HG03378 (cell line): ENCODE measurements at regions not wholly inside any gene's neighbourhood (a gene's known extent, or its start where the extent isn't known, plus 50 kb on each side); places are given as distances from the start of the nearest gene placed in this dataset.
"Not testable (repeated sequence)": the region's sequence is repeated elsewhere in the genome, so short reads cannot be mapped to it uniquely, and the experiment has no call there.

ENCODE experiments used
- ATAC-seq: cut with Tn5 transposase; IDR thresholded peaks from one replicate; pipeline ENCODE4 v1.9.1; 2021; ENCODE audit warnings: mild to moderate bottlenecking, moderate library complexity; ENCODE audit not compliant: unreplicated experiment

DNA sequence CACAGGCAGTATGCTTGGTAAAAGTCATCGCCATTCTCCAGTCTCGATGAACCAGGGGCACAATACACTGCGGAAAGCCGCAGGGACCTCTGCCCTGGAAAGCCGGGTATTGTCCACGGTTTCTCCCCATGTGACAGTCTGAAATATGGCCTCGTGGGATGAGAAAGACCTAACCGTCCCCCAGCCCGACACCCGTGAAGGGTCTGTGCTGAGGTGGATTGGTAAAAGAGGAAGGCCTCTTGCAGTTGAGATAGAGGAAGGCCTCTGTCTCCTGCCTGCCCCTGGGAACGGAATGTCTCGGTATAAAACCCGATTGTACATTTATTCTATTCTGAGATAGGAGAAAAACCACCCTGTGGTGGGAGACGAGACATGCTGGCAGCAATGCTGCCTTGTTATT, 149.1 kb downstream of the TMEM121 start:
- ATAC-seq, result not testable (repeated sequence)

DNA sequence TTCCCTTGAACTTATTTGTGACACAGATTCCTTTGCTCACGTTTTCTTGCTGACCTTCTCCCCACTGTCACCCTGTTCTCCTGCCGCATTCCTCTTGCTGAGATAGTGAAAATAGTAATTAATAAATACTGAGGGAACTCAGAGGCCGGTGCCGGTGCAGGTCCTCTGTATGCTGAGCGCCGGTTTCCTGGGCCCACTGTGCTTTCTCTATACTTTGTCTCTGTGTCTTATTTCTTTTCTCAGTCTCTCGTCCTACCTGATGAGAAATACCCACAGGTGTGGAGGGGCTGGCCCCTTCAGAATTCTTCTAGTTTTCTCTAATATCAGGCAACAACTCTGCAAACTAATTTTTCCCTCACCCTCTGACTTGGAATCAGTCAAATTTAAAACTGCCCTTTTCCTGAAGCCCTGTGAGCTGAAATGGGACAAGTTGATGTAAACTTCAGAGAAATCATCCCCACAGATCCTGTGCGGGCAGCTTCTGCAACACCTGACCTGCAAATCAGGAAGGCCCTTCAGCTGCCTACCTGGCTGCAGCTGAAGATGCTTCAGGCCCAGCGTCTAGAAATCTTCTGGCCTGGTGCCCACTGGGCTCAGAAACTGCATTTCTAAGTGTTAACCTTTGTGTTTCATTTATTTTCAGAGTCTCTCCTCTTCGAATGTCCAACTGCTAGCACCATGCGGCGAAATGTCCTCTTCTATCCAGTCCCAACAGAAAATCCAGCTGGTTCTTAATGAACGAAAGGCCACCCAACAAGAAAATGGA, 149.7 kb downstream of the TMEM121 start:
- not testable (repeated sequence) for ATAC-seq

DNA sequence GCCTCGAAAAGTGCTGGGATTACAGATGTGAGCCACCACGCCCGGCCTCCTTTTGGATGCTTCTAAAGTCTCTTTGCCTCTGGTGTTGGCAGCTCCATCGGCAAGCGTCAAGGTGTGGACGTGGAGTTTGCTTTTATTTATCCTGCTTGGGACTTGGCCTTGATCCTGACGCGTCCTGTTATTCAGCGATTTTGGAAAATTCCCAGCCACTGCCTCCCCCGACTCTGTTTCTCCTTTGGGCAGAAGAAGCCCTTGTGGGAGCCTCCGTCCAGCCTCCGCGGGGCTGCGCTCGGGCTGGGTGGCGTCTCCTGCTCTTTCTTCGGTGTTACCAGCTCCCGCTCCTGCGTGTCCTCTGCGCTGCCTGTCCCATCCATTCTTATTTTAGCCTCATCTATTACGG, 151.7 kb downstream of the TMEM121 start:
- ATAC-seq, result not testable (repeated sequence)

DNA sequence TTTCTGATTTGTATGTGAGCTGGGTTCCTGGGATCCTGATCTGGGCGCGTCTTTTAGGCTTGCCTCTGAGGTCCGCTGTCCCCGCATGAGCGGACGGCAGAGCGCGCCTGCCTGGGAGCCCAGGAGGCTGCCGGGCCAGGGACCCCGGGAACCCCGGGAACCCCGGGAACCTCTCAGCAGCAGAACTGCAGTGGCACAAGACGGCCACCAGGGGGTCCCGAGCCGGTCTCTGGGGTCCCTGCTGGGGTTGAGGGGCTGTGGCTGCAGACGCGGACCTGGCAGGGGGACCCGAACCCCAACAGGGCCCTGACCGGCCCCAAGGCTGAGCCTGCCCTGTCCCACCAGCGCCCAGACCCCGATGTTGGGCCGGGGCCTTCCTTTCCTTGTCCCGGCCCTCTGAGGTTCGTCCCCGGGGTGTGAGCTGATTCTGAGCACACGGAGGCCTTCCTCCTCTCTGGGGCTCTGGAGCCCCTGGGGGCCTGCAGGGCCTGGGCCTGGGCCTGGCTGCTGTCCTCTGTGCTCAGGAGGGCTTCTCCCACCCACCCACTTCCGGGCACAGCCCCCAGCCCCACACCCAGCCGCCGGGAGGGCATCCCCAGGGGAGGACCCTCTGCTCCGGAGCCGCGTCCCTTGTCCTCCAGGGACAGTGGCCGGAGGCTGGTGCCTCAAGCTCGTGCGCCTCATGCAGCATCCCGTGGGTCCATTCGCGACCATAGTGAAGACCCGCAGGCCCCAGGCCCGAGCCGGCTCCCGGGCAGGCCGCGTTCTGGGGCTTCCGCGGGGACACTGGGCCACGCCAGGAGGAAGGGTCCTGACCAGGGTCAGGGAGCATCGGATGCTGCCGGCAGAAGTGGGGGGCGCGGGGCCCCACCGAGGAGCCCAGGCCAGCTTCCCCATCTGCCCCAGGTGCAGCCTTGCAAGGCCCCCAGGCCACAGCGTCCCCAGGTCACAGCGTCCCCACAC, 152.9 kb downstream of the TMEM121 start:
- ATAC-seq, result peak; percentile 2

DNA sequence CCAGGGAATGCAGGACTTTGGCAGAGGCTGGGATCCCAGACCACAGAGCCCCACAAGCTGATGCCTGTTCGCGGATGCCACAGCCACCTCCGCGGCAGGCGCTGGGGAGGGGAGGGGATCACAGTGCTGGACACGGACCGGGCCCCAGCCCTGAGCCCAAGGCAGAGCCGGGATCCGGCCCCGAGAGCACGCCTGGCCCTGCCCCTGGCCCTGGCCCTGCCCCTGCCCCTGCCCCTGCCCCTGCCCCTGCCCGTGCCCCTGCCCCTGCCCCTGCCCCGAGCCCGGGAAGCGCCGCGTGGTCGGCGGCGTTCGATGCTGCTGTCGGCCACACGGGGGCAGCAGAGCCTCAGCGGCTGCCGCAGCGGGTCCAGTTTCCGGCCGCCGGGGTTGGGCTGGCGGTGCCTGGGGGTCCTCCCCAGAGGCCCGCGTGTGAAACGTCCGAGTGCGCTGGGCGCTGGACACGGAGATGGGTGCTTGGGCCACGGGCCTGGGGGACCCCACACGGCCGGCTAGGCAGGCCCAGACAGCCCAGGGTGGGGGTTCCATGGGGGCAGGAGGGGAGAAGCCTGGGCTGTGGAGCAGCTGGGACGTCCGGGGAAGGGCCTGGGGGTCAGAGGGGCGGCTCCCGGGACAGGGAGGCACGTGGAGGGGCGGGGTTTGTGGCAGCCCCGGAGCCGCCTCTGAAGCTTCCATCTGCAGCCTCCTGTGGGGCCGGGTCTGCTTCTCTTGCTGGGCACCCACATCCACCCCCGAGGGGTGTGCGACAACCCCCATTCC, 153.8 kb downstream of the TMEM121 start:
- peak; percentile 34 for ATAC-seq

DNA sequence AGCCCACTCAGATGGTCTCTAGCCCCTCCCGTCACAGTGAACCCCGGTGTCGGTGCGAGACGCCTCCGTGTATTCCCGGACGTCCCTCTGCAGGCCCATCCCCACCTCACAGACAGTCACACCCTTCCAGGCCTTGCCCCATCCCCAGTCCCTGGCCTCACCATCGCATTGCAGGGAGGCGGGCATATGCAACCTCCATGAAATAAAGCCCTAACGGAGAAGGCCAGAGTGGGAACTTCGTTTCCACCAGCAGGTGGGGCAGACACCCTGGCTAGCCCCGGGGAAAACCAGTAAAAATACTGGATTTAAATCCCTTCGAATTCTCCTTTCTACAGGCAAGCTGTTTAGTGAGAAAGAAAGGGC, 154.3 kb downstream of the TMEM121 start:
- peak; percentile 43 for ATAC-seq

DNA sequence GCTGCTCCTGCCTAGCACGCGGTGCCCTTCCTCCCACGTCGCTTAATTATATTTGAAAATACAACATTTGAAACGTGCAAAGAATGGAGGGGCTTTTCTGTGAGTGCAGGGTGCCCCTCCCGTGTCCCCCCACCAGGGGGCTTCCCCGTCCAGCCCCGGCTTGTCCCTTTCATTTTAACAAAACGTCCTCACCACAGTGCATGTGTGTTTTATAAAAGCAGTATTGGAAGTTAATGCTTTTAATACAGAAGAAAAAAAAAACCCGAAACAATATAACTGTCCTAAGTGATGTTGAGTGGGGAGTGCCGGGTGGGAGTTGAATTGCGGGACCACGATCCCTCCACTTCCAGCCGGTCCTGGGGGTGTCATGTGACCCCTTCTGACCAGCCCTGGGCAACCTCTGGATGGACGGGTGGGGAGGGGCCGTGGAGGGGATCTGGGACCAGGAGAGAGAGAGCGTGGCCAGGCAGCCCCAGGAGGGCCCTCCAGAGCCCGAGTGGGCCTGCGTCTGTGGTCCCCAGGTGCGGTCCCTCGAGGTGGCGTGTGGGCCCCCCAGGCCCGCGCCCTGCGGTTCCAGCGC, 155.3 kb downstream of the TMEM121 start:
- ATAC-seq, result not testable (repeated sequence)

DNA sequence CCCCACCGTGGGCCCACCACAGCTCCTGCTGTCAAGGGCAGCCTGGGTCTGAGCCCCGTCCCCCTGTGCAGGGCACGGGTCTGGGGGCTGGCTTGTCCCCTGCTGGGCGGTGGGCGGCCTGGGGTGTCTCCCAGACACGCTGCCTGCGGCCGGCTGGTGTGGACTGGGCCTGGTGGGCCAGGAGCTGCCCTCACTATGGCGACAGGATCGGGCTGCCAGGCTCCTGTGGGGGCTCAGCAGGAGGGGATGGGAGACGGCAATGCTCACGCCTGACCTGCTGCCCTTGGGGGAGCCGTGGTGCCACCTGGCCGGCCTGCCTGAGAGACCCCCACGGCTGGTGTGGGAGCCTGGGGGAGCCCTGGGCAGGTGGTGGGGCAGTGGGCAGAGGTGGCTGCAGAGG, 156.1 kb downstream of the TMEM121 start:
- ATAC-seq, result not testable (repeated sequence)

DNA sequence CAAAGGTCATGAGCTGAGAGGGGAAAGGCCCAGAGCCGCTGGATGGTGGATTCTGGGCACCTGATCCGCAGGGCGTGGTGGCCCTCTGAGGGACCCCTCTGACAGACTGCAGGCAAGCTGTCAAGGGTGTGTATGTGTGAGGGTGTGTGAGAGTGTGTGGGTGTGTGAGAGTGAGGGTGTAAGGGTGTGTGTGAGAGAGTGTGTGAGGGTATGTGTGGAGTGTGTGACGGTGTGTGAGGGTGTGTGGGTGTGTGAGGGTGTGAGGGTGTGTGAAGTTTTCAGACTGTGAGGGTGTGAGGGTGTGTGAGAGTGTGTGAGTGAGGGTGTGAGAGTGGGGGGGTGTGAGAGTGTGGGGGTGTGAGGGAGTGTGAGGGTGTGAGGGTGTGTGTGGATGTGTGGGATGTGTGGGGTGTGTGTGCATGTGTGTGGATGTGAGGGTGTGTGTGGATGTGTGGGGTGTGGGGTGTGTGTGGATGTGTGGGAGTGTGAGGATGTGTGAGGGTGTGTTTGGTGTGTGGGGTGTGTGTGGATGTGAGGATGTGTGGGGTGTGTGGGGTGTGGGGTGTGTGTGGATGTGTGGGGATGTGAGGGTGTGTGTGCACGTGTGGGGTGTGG, 156.7 kb downstream of the TMEM121 start:
- no peak for ATAC-seq

DNA sequence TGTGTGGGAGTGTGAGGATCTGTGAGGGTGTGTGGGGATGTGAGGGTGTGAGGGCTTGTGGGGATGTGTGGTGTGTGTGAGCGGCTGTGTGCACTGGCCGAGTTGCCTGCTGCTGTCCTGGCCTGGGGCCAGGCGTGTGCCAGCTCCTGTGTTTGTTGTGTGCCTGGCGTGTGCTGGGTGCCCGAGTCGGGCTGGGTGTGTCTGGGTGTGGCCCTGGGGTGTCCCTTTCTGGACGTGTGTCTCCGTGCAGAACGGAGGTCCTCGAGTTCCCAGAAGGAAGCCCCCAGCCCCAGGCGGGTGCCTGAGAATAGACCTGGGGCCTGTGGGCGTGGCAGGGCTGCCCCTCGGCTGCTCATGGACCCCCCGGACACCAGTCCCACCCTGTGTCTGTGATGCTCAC, 157.7 kb downstream of the TMEM121 start:
- ATAC-seq, result not testable (repeated sequence)

DNA sequence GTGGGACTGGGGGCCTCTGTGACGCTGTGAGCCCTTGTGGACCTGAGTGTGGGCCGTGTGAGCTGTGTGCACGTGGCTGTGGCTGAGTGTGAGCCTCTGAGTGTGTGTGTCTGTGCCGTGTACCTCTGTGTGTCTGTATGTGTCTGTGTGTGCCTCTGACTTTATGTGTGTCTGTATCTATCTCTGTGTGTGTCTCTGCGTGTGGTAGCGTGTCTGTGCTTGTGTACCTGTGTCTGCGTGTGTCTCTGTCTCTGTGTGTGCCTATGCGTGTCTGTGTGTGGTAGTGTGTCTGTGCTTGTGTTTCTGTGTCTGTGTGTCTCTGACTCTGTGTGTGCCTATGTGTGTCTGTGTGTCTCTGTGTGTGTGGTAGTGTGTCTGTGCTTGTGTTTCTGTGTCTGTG, 158.2 kb downstream of the TMEM121 start:
- not testable (repeated sequence) for ATAC-seq

DNA sequence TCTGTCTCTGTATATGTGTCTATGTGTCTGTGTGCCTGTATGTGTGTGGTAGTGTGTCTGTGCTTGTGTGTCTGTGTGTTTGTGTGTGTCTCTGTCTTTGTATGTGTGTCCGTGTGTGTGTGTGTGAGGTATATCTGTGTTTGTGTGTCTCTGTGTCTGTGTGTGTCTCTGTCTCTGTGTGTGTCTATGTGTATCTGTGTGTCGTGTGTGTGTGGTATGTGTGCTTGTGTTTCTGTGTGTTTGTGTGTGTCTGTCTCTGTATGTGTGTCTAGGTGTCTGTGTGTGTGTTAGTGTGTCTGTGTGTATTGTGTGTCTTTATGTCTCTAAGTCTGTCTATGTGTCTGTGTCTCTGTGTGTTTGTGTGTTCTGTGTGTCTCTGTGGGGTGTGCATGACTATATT, 158.6 kb downstream of the TMEM121 start:
- ATAC-seq, result no peak

DNA sequence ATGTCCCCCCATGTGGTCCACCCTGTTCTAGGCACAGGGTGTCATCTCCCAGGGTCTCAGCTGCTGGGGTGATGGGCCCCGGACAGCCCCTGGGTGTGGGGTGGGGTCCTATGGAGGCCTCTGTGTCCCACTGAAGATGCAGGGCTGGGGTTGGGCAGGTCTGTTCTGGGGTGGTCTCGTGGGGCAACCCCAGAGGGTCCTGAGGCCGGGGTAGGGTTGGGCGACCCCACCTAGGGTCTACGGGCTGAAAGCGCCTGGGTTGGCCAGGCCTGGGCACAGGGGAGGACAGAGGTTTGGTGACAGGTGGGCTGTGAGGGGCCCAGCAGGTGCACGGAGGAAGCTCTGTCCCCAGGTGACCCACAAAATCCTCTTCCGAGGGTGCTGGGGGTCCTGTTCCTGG, 159.2 kb downstream of the TMEM121 start:
- not testable (repeated sequence) for ATAC-seq

DNA sequence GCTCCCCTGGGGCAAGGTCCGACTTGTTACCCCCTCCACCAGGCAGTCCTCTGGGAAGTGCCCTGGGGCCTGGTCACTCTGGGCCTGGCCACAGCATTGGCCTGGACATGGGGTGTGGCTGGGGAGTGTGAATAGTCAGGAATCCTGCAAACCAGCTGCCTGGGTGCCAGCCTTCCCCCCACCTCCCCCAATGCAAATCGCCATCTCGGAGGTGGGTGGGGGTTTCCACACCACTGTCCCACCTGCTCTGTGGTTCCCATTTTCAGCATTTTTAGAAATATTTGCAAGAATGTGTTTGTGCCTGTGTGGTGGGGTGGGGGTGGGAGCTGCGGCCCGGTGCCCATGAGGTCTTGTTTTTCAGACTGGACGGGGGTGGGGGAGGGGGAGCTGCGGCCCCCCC, 159.7 kb downstream of the TMEM121 start:
- not testable (repeated sequence) for ATAC-seq

DNA sequence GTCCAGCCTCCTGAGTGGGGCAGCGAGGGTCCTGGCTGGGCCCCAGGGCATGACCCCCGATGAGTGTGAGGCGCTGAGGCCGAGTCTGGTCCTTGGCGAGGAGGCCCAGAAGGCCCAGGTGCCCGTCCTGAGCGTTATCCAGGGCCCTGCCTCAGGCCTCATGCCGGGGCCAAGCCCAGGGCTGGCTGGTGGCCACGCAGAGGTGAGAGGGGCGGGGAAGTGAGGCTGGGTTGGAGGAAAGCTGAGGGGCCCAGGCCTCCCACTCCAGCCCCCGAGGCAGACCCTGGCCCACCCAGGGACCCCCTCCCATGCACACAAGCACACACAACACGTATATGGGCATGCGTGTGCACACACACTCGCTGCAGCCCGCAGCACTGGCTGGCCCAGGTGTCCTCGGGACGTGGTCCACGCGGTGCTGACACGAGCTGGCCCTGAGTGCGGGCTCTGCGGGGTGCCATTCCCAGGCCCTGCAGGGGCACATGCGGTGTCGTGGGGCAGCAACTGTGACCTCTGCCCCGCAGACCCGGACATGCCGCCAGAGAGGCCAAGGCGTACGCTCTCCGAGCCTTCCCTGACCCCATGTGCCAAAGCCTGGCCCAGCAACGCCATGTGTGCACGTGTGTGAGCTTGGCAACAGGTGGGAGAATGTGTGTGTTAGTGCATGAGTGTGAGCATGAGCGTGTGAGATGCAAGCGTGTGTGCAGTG, 160.2 kb downstream of the TMEM121 start:
- ATAC-seq, result not testable (repeated sequence)

DNA sequence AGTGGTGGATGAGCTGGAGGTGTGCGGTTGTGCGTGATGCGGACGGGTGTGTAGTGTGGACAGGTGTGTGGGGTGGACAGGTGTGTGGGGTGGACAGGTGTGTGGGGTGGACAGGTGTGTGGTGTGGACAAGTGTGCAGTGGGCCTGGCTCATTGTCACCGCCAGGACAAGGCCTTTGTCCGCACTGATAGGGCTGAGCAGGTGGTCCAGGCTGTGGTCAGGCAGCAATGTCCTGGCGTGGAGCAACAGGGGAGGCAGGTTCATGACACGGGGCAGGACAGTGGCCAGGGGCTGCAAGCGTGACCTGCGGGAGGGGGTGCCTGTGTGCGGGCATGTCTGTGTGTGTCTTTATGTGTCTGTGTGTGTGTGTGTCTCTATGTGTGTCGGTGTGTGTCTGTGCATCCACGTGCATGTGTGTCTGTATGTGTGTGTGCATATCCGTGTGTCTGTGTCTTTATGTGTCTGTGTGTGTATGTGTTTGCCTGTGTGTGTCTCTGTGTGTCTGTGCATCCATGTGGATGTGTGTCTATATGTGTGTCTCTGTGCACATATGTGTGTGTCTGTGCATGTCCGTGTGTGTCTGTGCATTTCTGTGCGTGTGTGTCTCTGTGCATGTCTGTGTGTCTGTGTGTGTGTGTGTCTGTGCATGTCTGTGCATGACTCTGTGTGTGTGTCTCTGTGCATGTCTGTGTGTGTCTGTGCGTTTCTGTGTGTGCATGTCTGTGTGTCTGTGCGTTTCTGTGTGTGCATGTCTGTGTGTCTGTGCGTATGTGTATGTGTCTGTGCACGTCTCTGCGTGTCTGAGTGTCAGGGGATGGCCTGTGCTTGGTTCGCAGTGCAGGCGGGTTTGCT, 161.0 kb downstream of the TMEM121 start:
- ATAC-seq, result not testable (repeated sequence)

DNA sequence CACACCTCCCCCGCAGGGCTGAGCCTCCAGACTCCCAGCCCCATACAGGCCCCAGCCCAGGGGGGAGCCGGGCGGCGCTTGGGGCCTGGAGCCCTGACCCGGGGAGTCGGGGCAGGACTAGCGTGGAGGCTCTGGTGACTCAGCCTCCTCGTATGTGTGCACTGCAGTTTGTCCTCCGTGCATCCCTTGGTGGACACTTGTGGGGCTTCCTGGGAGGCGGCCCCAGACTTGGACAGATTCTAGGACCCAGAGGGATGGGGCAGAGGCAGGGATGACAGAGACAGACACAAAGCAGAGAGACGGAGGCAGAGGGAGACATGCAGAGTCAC, 161.6 kb downstream of the TMEM121 start:
- peak; percentile 31 for ATAC-seq

DNA sequence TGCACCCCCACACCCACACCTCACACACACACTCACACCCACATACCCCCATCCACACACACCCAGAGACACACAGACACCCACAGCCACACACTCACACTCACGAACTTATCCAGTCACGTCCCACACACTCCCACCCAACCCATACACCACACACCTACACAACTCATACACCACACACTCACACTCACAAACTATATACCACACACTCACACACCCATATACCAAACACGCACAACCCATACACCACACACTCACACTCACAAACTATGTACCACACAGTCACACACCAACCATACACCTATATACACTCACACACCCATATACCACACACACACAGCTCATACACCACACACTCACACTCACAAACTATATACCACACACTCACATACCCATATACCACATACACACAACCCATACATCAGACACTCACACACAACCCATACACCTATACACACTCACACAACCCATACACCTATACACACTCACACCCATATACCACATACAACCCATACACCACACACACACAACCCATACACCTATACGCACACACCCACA, 162.4 kb downstream of the TMEM121 start:
- ATAC-seq, result not testable (repeated sequence)

DNA sequence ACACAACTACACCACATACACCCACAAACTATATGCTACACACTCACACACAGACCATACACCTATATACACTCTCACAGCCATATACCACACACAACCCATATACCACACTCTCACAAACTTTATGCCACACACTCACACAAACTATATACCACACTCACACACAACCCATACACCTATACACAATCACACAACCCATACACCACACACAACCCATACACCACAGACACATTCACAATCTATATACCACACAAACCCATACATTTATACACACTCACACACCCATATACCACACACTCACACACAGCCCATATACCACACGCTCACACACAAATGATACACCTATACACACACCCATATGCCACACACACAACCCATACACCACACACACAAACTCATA, 163.3 kb downstream of the TMEM121 start:
- no peak for ATAC-seq
